BE2C (cell line): ENCODE measurements at regions not wholly inside any gene's neighbourhood (a gene's known extent, or its start where the extent isn't known, plus 50 kb on each side); places are given as distances from the start of the nearest gene placed in this dataset.

Experiments
- DNase-seq: peaks from one replicate; pipeline ENCODE4 v3.0.0-alpha.2; 2020
- H3K27me3 ChIP-seq: fragments of 250-450 bp; sonication (Bioruptor Pico); 2 replicates; pipeline ENCODE4 v1.5.1; 2020; ENCODE audit warnings: mild to moderate bottlenecking
- H3K36me3 ChIP-seq: fragments of 250-450 bp; sonication (Bioruptor Pico); 2 replicates; pipeline ENCODE4 v1.5.1; 2020; ENCODE audit warnings: mild to moderate bottlenecking
- H3K4me1 ChIP-seq: fragments of 250-450 bp; sonication (Bioruptor Pico); 2 replicates; pipeline ENCODE4 v1.5.1; 2020
- H3K4me3 ChIP-seq: 2 replicates; pipeline ENCODE4 v1.5.1; 2011; ENCODE audit warnings: low read depth, low read length
- H3K9me3 ChIP-seq: fragments of 250-450 bp; sonication (Bioruptor Pico); 2 replicates; pipeline ENCODE4 v1.5.1; 2020
- TF ChIP-seq, protein P1 (sequence below): IDR thresholded peaks from 2 replicates; pipeline ENCODE4 v1.5.1; 2012; ENCODE audit warnings: mild to moderate bottlenecking, low read depth, low read length

DNA sequence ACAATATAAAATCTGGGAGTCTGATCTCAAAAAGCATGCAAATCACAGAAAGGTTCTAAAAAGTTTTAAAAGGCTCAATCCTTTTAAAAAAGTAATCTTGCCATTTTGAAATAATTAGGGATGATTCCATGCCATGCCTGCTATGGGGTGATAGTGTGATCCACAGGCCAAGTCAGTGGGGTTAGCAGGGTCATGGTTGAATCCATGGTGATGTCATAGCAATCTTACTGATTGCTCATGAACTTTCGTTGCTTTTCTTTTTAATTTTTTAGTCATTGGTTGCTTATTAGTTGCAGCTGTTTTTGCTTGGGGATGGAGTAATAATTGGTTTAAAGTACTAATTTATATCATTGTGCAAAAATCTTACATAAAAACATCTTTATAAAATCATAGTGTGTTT, 485.0 kb downstream of the ENC1 start:
- no peaks in the 10 kb centered on the region for H3K27me3 ChIP-seq
- DNase-seq: no peak
- H3K9me3 ChIP-seq: no peaks in the 10 kb centered on the region
- H3K36me3 ChIP-seq: no peaks in the 10 kb centered on the region
- no peaks in the 10 kb centered on the region for H3K4me1 ChIP-seq
- no peak overlapping the region for H3K4me3 ChIP-seq
- TF ChIP-seq, protein P1, sequence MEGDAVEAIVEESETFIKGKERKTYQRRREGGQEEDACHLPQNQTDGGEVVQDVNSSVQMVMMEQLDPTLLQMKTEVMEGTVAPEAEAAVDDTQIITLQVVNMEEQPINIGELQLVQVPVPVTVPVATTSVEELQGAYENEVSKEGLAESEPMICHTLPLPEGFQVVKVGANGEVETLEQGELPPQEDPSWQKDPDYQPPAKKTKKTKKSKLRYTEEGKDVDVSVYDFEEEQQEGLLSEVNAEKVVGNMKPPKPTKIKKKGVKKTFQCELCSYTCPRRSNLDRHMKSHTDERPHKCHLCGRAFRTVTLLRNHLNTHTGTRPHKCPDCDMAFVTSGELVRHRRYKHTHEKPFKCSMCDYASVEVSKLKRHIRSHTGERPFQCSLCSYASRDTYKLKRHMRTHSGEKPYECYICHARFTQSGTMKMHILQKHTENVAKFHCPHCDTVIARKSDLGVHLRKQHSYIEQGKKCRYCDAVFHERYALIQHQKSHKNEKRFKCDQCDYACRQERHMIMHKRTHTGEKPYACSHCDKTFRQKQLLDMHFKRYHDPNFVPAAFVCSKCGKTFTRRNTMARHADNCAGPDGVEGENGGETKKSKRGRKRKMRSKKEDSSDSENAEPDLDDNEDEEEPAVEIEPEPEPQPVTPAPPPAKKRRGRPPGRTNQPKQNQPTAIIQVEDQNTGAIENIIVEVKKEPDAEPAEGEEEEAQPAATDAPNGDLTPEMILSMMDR: no peak

DNA sequence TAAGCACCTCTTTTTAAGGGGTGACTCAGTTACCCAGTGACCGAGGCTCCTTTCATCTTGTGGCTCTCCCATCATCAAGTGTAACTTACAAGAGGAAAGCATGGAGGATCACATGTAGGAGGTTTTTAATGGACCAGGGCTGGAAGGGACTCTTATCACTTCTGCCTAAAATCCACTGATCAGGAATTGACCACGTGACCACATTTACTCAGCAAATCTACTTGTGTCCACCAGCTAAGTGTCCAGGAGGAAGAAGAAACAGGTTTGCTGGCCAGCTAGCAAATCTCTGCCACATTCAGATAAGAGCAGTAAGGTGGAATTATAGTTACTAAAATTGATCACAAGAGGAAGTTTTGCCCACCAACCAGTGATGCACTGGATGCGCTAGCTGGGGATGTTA, 486.0 kb downstream of the ENC1 start:
- Histone ChIP-seq H3K27me3 (no peaks in the 10 kb centered on the region), H3K9me3 (no peaks in the 10 kb centered on the region), H3K4me3 (no peak overlapping the region), H3K4me1 (no peaks in the 10 kb centered on the region), H3K36me3 (no peaks in the 10 kb centered on the region)
- DNase-seq: no peak
- TF ChIP-seq, protein P1: no peak

DNA sequence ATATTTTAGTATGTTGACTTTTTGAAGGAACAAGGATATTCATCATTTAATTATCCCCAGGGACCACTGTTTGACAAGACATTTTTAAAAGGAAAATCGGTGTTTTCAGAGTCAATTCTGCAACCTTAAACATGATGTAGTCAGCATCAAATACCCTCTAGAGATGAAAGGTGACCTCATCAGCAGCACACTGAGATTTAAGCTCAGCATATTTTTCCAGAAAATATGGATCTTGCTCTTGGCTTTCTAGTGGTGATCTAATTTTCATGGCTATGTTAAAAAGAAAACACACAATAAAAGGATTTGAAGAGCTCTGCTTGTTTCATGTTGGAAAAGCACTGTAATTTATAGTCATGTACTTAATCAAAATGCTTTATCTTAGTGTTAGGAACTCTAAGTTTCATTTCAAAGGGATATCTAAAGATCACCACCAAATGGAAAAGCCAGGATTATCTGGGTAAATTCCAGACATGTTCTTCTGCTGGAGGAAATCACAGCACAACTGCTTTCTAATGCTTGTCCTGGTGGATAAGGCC, 487.2 kb downstream of the ENC1 start:
- DNase-seq: no peak
- H3K4me1 ChIP-seq: no peaks in the 10 kb centered on the region
- no peaks in the 10 kb centered on the region for H3K9me3 ChIP-seq
- no peaks in the 10 kb centered on the region for H3K27me3 ChIP-seq
- H3K36me3 ChIP-seq: no peaks in the 10 kb centered on the region
- TF ChIP-seq, protein P1: no peak
- no peak overlapping the region for H3K4me3 ChIP-seq

DNA sequence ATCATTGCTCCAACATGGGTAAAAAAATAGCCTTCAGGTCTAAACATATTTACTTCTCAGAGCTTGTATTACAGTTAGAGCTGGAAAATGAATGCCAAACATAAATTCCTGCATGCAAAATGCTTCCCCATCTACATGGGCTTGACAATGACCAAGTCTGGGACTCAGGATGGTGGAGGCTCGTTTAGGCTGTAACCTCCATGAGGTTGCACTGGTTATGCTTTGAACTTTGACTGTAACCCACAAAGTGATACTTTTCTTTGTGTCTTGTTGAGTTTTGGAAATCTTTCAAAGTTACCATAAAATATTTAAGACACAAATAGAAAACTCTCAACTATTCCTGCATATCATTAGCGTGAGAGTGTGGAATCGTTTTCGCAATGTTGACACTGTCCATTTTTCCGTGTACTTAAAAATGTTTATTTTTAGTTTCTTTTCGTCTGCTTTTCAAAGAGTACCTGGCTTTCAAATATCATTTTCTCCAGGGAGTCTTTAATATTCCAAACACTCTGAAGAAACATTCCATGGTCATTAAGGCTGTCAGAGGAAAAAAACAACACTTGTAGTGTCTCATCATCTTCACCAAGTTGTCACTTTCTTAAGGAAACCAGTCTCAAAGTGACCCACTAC, 487.8 kb downstream of the ENC1 start:
- Histone ChIP-seq H3K4me1 (no peaks in the 10 kb centered on the region), H3K4me3 (no peak overlapping the region), H3K9me3 (no peaks in the 10 kb centered on the region), H3K27me3 (no peaks in the 10 kb centered on the region), H3K36me3 (no peaks in the 10 kb centered on the region)
- TF ChIP-seq, protein P1: no peak
- DNase-seq: no peak

DNA sequence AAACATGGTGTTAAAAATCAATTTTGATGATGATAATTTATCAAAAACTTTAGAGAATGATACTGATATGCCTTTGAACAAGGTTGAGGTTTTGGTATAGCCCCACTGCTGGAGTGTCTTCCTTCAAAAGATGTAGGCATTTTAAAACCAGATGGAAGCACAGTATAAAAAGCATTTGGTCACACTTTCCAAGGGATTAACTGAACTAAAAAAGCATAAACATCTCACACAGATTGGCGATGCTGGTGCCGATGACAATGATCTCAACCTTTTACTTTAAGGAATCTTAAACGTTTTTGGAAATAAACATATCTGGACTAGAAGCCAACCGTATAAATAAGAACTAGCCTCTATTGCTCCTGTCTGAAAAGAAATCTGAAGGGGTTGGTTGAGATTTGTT, 488.4 kb downstream of the ENC1 start:
- H3K36me3 ChIP-seq: no peaks in the 10 kb centered on the region
- no peak for DNase-seq
- TF ChIP-seq, protein P1: no peak
- H3K4me1 ChIP-seq: no peaks in the 10 kb centered on the region
- no peaks in the 10 kb centered on the region for H3K27me3 ChIP-seq
- no peaks in the 10 kb centered on the region for H3K9me3 ChIP-seq
- no peak overlapping the region for H3K4me3 ChIP-seq

DNA sequence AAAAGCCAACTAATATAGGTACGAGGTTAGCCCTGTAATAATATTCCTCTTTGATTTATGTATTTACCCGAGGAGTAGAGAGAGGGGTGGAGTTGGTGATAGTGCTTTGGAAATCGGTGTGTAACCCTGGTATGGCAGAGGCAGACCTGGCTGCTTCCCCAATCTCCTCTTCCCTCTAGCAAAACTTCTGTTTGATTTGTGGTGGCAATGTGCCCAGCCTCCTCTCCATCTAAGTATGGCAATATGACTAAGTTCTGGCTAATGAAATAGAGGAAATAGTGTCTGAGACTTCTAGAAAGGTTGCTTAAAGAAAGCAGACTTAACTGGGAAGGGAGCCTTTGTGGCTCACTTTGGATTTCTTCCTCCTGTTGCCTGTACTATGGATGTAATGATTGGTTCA, 491.1 kb downstream of the ENC1 start:
- TF ChIP-seq, protein P1: no peak
- Histone ChIP-seq H3K4me3 (no peak overlapping the region), H3K36me3 (no peaks in the 10 kb centered on the region), H3K27me3 (no peaks in the 10 kb centered on the region), H3K9me3 (no peaks in the 10 kb centered on the region), H3K4me1 (no peaks in the 10 kb centered on the region)
- no peak for DNase-seq
